MV-4-11 (cell line): ENCODE measurements at regions not wholly inside any gene's neighbourhood (a gene's known extent, or its start where the extent isn't known, plus 50 kb on each side); places are given as distances from the start of the nearest gene placed in this dataset.
A peak's percentile ranks its signal among the peaks of the same experiment; 100 is the strongest.

Experiments
- DNase-seq: peaks from one replicate; lab custom pipeline; 2025; lab: John Stamatoyannopoulos, UW

DNA sequence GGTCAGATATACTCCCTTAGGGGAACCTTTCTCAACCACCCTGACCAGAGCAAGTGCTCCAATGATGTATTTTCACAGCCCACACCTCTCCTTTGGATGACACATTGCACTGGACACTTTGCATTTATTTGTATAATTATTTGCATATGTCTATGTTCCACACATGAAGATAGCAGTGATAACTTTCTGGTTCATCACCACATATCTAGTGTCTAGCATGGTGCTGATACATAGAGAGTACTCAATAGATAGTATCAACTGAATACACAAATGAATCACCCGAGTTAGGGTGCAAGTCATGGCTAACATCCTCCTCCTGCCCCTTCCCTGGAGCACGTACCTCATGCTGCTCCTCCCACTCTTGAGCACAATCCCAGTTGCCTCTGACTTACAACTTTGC is 617.6 kb downstream of the EBF1 start:
- no peak for DNase-seq

DNA sequence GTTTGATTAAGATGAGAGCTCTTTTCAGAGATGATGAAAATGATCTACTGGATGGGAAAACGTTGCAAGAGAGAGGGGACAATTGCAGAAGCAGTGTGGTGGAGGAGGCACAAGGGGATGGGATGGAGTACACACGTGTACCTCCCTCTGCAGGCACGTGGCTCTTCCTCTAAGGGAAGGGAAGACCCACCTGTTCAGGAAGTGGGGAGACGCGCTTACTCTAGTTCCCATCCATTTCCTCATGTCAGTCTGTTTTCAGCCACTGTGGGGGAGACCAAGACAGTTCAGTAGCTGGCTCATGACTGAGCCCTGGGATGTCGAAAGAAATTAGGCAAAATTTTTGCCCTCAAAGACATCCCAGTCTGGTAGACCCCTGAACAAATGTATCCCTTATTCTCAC is 619.2 kb upstream of the CLINT1 start:
- DNase-seq = no peak

DNA sequence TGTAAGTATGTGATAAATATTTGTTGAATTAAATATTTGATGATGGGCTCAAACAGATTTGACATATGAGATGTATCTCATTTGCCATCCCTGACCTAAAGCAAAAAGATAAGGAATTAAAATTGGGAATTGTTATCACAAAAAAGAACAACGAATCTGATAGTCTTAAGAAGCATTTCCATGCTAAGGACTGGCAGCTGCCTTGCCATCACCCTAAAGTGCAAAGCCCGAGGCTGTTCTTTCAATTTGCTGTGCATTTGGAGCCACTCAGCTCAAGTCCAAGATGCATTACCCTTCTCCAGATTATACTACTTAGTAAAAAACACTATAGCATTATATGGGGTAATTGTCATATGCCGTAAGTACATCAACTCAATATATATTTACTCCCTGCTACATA is 618.3 kb upstream of the CLINT1 start:
- no peak for DNase-seq

DNA sequence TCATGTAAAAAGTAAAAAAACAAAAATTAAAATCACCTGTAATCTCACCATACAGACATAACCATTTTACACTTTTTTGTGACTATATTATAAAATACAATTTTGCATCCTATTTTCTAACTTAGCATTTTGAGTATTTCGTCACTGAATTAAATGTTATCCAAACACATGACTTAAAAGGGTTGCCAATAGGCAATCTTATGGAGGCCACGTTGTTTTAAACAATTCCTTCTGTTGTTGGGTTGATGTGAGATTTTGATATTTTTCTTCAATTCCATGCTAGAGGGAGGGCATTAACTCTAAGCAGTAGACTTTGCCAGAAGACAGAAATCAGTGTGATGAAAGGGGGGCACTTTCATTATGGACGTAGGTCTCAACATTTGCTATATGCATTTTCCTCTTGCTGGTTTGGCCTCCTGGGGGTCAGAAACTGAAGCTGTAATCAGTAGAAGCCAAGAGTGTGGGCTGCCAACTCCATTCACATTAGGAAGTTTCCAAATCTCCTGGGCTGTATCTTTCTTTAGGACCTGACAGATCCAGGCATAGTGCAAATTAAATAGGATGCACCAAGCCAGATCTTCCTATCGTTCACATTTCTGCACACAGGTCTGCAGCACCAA is 614.2 kb upstream of the CLINT1 start:
- no peak for DNase-seq

DNA sequence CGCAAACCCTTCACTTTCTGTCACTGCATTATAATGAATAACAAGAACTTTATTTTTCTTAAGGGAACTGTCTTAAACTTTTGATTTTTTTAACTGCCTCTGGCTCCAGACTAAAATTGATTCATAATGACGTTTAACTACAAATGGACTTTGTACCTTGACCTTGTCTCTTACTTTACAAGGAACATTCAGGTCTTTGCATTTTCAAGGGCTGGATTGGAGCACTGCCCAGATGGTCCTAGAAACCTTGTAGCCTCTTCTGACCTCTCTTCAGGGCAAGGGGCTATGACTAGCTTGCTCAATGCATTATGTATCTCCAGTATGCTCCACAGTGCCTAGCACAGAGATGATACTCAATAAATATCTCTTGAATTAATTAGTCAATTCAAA is 612.6 kb upstream of the CLINT1 start:
- no peak for DNase-seq

DNA sequence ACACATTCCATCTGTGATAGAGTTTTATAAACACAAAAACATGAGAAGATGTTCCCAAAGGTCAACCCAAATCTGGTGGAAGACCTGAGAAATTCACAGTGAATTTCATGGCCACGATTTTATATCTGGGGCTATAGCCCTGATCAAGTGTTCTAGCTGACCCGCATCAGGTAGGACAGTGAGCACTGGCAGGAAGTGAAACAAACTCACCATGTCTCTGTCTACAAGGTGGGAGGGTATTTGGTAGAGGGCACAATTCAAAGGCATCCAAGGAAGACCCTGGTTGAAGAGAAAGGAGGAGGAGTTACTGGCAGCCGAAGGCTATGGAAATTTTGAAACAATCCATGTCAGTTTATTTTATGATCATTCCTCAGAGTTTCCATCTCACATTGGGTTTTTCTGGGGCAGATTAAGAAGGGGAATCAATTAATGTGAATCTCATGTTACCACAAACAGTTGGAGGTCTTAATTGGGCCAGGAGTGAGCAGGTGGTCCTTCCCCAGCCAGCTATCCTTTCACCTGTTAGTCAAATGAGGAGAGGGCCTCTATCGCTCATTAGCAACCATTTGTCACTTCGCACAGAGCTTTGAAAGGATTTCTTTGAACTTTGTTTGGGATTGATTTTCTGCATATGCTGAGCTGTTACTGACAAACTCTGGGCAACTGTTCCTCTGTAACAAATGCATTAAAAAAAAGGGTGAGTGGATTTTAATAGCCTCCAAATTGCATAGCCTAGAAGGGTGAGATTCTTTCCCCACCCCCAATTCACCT is 612.0 kb upstream of the CLINT1 start:
- DNase-seq = no peak

DNA sequence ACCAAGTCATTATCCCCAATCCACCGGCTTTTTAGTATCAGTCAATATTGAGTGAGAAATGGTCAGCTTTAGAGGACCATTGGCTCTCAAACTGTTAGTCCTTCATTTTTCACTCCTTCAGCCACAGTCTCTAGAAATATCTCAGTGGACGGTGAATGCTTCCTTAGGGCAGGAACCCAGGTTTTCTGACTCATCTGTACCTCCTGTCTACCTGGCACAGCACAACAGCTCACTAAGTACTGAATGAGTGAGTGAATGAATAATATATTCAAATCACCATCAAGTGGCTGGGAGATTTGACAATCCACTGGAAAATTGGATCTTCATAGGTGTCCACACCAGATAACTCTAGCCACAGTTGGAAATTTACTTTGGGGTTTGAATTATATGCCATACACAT is 609.5 kb upstream of the CLINT1 start:
- no peak for DNase-seq

DNA sequence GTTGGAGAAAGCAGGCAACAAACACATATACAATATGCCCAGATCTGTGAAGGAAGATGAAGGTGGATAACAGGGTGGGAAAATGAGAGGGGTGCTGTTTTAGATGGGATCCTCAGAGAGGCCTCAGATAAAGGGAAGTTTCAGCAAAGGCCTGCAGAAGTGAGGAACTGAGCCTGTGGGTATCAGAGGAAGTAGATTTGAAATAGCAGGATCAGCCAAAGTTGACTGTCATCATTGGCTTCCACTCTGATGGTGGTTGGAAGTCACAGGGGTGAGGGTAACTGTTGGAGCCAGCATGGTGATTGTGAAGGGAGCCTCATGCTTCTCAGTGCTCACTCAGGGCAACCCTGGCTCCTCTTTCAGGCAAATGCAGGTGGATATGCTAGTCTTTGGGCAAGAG is 607.2 kb upstream of the CLINT1 start:
- peak; percentile 86 for DNase-seq

DNA sequence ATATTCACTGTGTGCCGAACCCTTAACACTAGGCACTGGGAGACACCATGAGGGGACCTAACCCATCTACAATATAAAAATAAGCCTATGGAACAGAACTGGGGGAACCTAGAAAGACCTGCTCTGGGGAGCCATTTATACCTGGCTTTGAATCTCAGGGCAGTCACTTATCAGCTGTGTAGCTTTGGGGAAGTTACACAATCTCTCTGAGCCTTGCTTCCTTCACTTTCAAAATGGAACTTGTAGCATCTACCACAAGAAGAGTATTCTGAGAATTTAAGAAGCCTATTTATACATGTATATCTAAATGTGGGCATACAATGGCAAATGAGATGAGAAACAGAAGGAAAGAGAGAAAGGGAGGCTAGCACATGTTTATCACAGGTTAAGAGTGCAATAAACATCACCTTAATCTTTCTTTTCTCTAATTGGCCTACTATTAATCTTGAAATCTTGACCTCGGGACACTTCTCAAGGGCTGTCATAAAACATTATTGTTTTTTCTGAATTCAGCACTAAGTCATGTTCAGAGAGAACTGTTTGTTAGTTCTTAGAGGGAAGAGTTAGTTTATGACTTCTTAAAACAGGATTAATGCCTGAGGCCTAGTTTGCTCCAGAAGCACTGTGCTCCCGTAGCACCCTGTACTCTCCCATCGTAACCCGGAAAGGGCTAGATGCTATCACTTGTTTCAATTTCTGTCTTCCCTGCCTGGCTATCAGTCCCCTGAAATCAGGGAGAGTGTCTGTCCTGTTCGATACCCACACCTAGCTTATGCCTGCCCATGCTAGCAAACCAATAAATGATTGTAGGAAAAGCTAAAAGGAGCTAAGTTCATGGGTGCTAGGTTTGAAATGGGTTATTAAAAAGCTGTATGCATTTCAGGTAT is 606.4 kb upstream of the CLINT1 start:
- peak; percentile 71 for DNase-seq

DNA sequence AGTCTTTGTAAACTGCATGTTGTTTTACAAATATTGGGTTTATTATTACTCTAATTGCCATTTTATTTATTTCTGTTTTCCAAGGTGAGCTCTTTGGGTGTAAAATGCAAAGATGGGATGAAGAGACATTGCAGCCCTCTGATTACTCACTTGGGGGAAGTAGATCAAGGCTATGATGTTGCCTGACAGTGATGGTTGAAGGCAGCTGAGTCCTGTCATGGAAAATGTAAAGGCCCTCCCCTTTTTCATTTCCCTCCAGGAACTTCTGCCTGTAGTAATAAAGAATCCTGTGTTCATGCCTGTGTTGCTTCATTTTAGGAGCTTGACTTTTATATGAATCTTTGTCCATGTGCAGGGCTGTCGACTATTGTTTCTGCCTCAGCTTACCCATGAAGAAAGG is 605.4 kb upstream of the CLINT1 start:
- DNase-seq = peak; percentile 24

DNA sequence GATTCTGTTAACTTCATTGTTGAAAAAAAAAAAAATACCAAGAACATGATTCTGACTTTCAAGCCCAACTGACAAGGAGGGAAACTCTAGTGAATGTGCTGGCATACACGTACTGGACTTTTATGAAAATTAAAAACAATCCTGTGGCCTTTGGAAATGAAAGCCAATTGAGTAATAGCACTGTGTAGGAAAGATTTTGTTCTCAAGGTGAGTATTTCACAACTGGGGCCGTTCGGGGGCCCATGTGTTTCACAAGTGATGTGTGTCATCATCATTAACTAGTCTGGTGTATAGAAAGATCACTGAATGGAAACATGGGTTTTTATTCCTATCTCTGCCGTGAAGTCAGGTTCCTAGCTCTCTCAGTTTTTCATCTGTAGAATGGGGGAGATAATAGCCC is 605.0 kb upstream of the CLINT1 start:
- DNase-seq = peak; percentile 45

DNA sequence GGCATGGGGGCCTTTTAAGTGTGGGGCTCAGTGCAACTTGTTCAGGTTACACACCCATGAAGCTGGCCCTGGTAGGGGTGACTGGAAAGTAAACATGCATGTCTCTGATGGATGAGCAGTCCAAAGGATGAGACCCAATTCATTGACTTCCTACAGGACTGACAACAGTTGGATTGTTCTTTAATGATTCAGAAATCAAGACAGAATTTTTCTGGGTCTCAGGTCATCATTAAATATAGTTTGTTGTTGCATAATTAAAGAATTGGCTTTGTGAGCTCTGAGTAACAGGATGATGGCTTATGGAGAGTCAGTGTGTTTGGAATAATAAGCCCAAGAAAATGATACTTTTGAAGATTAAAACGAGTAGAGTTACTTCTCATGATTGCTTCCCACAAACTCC is 604.2 kb upstream of the CLINT1 start:
- no peak for DNase-seq

DNA sequence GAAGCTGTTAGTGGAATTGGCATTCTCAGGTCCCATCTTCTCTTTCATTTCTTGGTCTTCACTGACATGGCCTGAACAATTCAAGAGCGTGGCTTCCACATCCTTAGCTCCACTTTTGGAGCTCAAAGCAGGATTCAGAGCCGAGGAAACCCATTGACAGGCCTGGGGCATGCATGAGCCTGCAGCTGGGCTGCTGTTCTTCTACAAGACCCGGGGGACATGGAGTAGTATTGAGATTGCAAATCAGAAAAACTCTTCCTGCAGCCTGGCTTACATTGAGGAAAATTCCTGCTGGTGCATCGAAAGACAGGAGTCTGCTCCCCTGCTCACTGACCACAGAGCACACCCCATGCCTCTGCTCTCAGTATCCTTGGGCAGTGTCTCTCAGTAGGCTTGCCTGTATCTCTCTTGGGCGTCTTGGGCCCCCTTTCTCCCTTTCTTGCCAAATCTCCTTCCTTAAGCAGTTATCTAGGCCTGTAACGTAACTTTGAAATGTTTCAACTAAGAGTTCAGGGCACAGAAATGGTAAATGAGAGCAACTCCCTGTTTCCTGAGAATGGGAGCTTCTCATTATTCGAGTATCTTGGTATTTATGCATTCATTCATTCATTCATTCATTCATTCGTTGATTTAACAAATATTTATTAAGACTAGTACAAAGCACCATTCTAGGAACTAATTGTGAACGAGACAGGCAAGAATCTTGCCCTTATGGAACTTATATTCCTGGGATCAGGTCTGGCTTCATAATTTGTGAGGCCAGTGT is 603.6 kb upstream of the CLINT1 start:
- DNase-seq = no peak

DNA sequence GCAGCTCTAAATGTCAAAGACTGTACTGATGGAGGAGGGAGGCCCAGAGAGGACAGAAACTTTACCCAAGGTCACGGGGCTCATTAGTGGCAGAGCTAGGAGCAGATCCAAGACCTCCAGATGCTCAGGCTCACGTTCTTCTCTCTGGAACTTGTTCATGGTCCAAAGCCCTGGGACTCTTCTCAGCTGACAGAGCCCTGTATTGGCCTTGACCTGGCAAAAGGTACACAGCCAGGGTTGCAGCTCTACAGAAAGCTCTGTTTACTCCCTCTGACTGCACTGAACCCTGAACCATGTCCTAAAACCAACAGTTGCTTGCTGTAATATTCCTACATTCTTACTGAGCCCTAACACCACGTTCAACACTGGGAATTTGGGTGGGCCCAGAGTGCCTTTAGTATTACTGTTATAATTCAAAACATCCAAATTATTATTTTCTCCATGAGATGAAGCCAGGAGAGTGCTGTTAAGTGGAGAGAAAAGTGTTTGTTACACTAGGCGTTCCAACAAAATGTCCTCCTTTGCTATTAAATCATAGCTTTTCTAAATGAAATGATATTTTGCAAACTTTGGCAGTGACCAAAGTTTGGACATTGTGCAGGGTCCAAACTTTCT is 602.4 kb upstream of the CLINT1 start:
- DNase-seq = no peak

DNA sequence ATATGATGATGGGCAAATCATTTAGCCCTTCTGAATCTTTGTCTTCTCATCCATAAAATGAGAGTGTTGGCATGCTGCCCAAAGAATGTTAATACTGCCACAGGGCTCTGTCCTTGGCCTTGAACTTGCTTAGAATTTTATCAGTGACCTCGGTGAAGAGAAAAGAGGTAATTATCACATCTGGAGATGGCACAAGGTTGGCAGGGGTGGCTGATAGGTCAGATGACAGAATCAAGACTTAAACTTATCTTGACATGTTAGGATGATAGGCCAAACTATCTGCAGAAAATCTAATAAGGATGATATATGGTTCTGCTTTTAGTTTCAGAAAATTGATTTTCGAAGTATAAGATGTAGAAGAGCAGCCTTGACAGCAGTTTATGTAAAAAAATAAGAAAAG is 599.1 kb upstream of the CLINT1 start:
- no peak for DNase-seq

DNA sequence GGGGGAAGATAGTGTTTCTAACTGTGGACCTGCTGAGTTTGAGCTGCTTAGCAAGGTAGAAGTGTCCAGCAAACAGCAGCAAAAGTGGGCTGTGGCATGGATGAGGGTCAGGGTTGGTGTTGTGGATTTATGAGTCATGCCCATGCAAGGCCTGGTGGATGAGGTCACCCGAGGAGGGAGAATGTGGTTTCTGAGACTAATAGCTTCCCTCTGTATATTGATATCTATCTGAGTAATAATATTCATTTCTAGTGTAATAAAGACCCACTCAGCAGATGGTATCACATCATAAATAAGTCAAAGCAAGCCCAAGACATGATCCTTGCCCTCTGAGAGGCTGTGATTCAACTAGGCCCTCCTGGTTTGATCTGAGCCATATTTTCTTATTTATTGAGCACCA is 597.8 kb upstream of the CLINT1 start:
- peak; percentile 45 for DNase-seq

DNA sequence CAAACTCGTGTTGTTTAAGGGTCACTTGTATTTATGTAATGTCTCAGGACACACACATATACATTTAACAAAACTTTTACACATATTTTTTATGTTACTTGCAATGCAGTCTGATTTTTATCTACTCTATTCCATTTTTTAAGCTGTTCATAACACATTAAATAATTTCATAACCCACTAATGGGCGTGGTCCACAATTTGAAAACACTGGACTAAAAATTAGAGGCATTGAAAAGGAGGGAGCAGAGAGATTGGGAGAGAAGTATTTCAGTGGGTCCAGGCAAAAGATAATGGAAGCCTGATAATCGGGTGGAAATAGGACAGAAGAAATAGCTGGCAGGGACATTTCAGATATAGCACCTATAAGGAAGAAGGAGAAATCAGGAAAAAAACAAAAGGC is 597.3 kb upstream of the CLINT1 start:
- DNase-seq = no peak

DNA sequence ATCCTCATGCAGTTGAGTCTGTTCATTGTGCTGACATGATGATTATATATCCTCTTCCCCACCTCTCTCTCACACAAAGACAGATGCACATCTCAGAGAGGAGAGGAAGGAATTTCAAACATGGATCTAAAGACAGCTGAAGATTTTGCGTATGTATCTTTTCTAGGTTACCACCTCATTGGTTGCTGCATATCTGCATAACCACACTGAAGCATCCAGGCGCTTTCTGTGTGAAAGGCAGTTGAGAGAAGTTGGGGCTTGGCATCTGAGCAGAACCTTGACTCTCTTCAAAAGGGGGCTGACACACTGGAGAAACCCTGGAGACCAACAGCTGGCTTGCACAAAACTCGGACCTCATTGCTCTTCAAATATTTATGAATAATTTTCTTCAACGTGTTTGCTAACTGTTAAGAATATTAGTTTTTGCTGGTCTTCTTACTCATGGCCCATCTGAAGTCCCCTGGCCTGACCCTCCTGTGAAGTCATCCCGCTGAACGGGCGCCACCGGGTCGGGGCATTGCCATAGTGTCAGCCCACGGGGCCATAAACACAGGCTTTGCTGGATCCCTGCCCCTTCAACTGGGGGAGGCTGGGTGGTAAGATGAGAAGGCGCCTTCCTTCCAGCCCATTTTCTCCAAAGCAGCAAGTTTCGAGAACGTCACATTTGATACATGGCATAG is 593.2 kb upstream of the CLINT1 start:
- DNase-seq = no peak

DNA sequence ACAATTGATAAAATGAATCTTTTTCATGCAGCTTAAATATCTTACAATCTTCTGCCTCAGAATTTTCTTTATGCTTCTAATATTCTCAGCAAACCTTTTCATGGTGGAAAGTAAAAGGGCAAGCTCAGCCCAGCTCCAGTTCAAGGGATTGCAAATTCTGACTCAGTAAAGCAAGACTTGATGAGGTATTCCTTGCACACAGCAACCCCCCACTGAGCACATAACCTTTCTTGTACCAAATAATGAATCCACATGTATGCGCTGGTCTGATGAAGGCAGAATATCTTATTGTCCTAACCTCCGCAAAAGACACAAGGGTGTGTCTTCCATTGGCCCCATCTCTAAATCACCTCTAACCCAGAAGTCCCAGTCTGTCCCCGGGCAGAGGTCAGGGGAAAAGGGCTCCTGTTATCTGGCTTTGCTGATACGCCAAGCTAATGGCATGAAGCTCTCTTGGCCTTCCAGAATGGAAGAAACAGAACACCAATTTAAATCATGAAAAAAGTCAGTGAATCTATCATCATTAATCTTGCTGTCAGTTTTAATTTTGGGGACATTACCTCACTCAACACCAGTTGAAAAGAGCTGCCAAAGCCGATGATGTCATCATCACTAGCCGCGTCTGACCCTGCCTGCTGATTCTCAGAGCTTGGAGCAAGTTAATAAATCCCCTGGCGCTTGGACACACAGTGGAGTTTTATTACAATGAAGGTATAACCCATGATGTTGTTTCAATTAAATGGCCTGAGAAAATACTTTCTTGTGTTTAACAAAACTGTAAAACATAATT is 592.5 kb upstream of the CLINT1 start:
- no peak for DNase-seq

DNA sequence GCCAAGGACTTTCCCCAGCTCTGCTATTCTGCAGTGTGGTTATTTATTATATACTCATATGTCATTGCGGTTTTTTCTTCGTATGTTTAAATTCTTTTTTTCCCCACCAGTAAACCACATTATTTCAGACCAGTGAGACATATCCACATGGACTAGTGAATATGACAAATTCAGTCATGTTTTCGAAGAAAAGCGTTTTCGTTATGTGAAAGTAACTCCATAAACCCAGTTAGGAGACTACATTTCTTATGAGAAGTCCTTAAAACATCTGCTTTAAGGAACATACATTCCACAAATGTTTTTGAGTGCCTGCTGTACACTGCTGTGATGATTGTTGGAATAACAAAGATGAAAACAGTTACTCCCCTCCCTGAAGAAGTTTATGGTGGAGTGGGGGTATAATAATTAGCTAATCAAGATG is 591.8 kb upstream of the CLINT1 start:
- no peak for DNase-seq
